H1 (cell line): ENCODE measurements at regions not wholly inside any gene's neighbourhood (a gene's known extent, or its start where the extent isn't known, plus 50 kb on each side); places are given as distances from the start of the nearest gene placed in this dataset.

Experiments used
- CTCF ChIP-seq, 3 experiments: IDR thresholded peaks; 1 replicate in 2 of 3; 2 replicates in 1 of 3; pipeline versions ENCODE4 v1.5.1 to v1.6.1; 2011; ENCODE audit warnings: low read length in 3 of 3, mild to moderate bottlenecking in 3 of 3, inconsistent platforms in 2 of 3, low read depth in 1 of 3, moderate library complexity in 1 of 3; ENCODE audit not compliant: insufficient read depth in 1 of 3; ENCODE audit errors: control extremely low read depth in 1 of 3
- EGR1 ChIP-seq: IDR thresholded peaks from 2 replicates; pipeline ENCODE4 v1.6.1; 2011; ENCODE audit warnings: low read depth, low read length, borderline replicate concordance
- EP300 ChIP-seq, 2 experiments: IDR thresholded peaks; 1 replicate in 1 of 2; 2 replicates in 1 of 2; pipeline ENCODE4 v1.6.1; 2011 to 2012; ENCODE audit warnings: low read depth in 2 of 2, low read length in 2 of 2, mild to moderate bottlenecking in 2 of 2, borderline replicate concordance in 1 of 2, inconsistent platforms in 1 of 2, moderate library complexity in 1 of 2
- MAFK ChIP-seq: IDR thresholded peaks from 2 replicates; pipeline ENCODE4 v1.6.1; 2012; ENCODE audit warnings: low read depth, mild to moderate bottlenecking, improper control_type of control experiment, low read length
- SIRT6 ChIP-seq: IDR thresholded peaks from one replicate; pipeline ENCODE4 v1.7.1; 2012; ENCODE audit warnings: low read length, inconsistent platforms
- USF2 ChIP-seq: IDR thresholded peaks from 2 replicates; pipeline ENCODE4 v1.6.1; 2011; ENCODE audit warnings: low read length, improper control_type of control experiment

- TF ChIP-seq SIRT6: no peak
- TF ChIP-seq MAFK: no peak
- no peak for TF ChIP-seq EGR1
- no peak for TF ChIP-seq USF2
- no peak for TF ChIP-seq EP300 (IDR thresholded peaks at IDR 0.05; ENCODE audit: borderline replicate concordance in 1 of 2, low read depth in 2 of 2, low read length in 2 of 2)
- no peak for TF ChIP-seq CTCF (IDR thresholded peaks at IDR 0.05; ENCODE audit: control extremely low read depth in 1 of 3, insufficient read depth in 1 of 3, low read depth in 1 of 3, low read length in 3 of 3)
Measured at GRCh38 chrX:15947648-15948317, 93.2 kb upstream of the AP1S2 start.
